G401 (cell line): ENCODE measurements at regions not wholly inside any gene's neighbourhood (a gene's known extent, or its start where the extent isn't known, plus 50 kb on each side); places are given as distances from the start of the nearest gene placed in this dataset.
"Not testable (repeated sequence)": the region's sequence is repeated elsewhere in the genome, so short reads cannot be mapped to it uniquely, and the experiment has no call there.

Source experiments
- DNase-seq: peaks from one replicate; pipeline ENCODE4 v3.0.0-alpha.2; 2015; ENCODE audit warnings: low spot score
- in situ Hi-C: cut with HindIII; loops from 2 replicates; pipeline ENCODE4 v1.10.0; 2016; ENCODE audit warnings: low sequenced_read_pairs, mixed read lengths

- in situ Hi-C loops = no loop called here
- DNase-seq = no peak
Observed at GRCh38 chr1:112855152-112855828, 100.7 kb downstream of the SLC16A1 start.

DNA sequence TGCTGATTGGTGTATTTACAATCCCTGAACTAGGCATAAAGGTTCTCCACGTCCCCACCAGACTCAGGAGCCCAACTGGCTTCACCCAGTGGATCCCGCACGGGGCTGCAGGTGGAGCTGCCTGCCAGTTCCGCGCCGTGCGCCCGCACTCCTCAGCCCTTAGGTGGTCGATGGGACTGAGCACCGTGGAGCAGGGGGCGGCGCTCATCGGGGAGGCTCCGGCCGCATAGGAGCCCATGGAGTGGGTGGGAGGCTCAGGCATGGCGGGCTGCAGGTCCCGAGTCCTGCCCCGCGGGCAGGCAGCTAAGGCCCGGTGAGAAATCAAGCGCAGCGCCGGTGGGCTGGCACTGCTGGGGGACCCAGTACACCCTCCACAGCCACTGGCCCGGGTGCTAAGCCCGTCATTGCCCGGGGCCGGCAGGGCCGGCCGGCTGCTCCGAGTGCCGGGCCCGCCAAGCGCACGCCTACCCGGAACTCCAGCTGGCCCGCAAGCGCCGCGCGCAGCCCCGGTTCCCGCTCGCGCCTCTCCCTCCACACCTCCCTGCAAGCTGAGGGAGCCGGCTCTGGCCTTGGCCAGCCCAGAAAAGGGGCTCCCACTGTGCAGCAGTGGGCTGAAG is 101.5 kb downstream of the SLC16A1 start:
- in situ Hi-C loops = not testable (repeated sequence)

GRCh38 chr1:112853915-112854314 is 102.1 kb downstream of the SLC16A1 start:
- DNase-seq, in situ Hi-C loops: not testable (repeated sequence)

More for the DNA sequence above, 101.5 kb downstream of the SLC16A1 start:
- DNase-seq = not testable (repeated sequence)

- DNase-seq = no peak
- in situ Hi-C loops = no loop called here
Observed at GRCh38 chr1:112852934-112853333, 103.1 kb downstream of the SLC16A1 start.

- in situ Hi-C loops = no loop called here
- DNase-seq = no peak
Observed at GRCh38 chr1:112852276-112852675, 103.7 kb downstream of the SLC16A1 start.

DNA sequence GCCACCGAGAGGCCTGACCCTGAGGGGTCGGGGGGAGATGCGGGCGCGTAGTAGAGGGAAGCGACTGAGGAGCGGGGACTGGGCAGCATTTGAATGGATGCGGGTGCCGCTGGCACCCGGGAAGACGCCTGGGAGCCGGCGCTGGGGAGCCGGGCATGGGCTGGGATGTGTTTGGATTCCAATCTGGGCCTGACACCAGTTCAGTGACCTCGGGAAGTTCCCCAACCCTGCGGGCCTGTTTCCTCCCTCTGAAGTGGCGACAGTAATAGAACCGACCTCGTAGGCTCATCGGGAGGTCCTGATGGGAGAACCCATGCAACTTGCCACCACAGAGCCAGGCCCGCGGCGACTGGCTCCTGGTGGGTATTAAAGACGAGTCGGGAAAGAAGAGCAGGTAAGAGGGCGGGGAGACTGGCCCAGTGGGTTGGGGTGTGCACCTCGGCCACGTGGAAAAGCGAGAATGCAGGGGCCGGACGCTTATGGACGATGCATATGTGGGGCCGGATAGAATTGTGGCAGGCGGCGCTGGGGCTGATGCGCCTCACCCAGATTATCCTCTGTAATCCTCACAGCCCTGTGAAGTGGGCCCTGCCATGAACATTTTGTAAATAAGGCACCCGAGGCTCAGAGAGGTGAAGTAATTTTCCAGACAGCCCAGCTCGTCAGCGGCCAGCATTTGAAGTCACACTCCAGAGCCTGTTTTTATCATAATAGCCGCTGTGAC is 105.8 kb downstream of the SLC16A1 start:
- in situ Hi-C loops = no loop called here
- DNase-seq = peak; percentile 34

- in situ Hi-C loops = no loop called here
- peak; percentile 47 for DNase-seq
Observed at GRCh38 chr1:112849425-112850033, 106.5 kb downstream of the SLC16A1 start.

DNA sequence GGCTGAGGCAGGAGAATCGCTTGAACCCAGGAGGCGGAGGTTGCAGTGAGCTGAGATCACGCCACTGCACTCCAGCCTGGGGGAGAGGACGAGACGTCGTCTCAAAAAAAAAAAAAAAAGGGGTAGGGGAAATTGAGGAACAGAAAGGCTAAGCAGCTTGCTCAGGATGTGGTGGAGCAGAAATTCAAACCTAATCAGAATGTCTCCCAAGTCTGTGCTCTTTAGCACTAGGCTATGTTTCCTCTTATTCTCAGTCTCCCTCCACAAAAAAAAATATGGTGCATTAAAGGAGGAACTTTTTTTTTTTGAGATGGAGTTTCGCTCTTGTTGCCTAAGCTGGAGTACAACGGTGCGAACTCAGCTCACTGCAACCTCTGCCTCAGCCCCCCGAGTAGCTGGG is 114.2 kb downstream of the SLC16A1 start:
- in situ Hi-C loops = no loop called here
- DNase-seq = no peak

- DNase-seq = no peak
Observed at GRCh38 chr1:112840631-112841624, 115.1 kb downstream of the SLC16A1 start.

GRCh38 chr1:112836642-112837041 is 119.4 kb downstream of the SLC16A1 start:
- in situ Hi-C loops = no loop called here
- no peak for DNase-seq

More at GRCh38 chr1:112840631-112841624, 115.1 kb downstream of the SLC16A1 start:
- in situ Hi-C loops = no loop called here

DNA sequence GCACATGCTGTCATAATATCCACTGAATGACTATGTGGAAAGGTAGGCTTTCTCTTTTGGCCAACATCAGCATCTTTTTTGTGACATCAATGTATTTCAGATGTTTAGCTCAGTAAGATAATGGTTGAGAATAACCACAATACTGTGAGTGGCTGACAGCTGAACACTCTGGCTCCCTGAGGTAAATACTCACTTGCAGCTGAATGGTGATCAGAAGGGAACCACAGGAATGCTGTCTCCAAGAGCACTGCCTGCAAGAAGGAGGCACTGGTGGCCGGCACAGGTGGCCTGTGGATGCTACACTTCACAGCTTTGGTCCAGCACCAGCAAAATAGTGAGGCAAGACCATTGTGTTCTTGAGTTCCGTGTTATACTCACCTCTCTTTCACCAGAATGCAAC is 118.7 kb upstream of the PPM1J start:
- in situ Hi-C loops = no loop called here
- DNase-seq = no peak

DNA sequence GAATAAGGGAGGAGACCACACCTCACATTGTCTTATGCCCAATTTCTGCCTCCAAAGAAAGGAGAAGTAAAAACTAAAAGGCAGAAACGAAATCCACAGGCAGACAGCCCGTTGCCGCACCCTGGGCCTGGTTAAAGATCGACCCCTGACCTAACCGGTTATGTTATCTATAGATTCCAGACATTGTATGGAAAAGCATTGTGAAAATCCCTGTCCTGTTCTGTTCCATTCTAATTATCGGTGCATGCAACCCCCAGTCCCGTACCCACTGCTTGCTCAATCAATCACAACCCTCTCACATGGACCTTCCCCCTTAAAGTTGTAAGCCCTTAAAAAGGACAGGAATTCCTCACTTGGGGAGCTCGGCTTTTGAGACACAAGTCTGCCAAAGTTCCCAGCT is 117.1 kb upstream of the PPM1J start:
- in situ Hi-C loops = not testable (repeated sequence)

GRCh38 chr1:112829691-112830090 is 114.6 kb upstream of the PPM1J start:
- in situ Hi-C loops, DNase-seq: not testable (repeated sequence)

More for the DNA sequence above, 117.1 kb upstream of the PPM1J start:
- DNase-seq = not testable (repeated sequence)

DNA sequence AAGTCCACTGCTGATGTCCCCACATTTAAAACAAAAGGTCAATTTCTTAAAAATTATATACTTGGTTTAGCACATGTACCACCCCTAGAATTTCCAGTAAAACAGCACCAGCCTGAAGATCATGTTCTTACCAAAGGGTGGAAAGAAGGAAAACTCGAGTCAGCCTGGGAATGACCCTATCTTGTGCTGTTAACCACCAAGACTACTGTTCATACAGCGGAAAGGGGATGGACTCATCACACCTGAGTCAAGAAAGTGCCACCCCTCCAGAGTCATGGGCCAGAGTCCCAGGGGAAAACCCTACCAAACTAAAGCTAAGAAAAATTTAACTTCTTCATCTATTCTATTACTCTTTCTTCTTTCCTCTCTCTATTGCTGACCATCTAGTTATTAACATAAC is 113.6 kb upstream of the PPM1J start:
- DNase-seq = no peak
- in situ Hi-C loops = no loop called here

DNA sequence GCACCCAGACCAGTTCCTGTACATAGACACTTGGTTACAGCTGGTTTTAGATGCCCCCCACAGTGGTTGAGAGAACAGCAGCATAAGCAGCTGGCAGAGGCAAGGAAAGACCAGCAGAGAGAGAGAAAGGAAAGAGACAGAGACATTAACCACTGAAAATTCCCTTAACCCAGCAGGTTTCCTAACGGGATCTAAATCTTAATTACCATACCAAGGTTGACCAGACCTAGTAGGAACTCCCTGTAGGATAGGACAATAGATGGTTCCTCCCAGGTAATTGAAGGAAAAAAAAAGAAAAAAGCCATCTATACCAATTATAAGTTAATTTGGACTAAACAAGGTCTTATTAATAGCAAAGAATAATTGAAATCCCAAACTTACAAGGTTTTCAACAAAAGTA is 112.3 kb upstream of the PPM1J start:
- in situ Hi-C loops, DNase-seq: not testable (repeated sequence)

GRCh38 chr1:112826217-112826944 is 111.2 kb upstream of the PPM1J start:
- in situ Hi-C loops = no loop called here
- DNase-seq = no peak

- in situ Hi-C loops, DNase-seq: not testable (repeated sequence)
Observed at GRCh38 chr1:112825563-112826216, 110.6 kb upstream of the PPM1J start.

GRCh38 chr1:112825075-112825474 is 109.9 kb upstream of the PPM1J start:
- DNase-seq, in situ Hi-C loops: not testable (repeated sequence)
